WTC11 (cell line): ENCODE measurements at regions not wholly inside any gene's neighbourhood (a gene's known extent, or its start where the extent isn't known, plus 50 kb on each side); places are given as distances from the start of the nearest gene placed in this dataset.

Source experiments
- JUN ChIP-seq: sonication (generic); formaldehyde crosslinking; IDR thresholded peaks from 2 replicates; pipeline ENCODE4 v1.8.0; 2023; ENCODE audit warnings: mild to moderate bottlenecking, missing genetic modification reagents
- NR2C2 ChIP-seq: sonication (generic); formaldehyde crosslinking; IDR thresholded peaks from 2 replicates; pipeline ENCODE4 v1.8.0; 2022; ENCODE audit warnings: mild to moderate bottlenecking, missing genetic modification reagents
- OVOL2 ChIP-seq: fragments of 250-450 bp; sonication (Bioruptor Pico); IDR thresholded peaks from 2 replicates; pipeline ENCODE4 v1.9.0; 2021; ENCODE audit warnings: mild to moderate bottlenecking, borderline replicate concordance
- SP1 ChIP-seq: sonication (generic); formaldehyde crosslinking; conservative IDR thresholded peaks from 2 replicates; pipeline ENCODE4 v1.8.1; 2022; ENCODE audit warnings: missing genetic modification reagents
- TEAD4 ChIP-seq: sonication (generic); formaldehyde crosslinking; IDR thresholded peaks from 2 replicates; pipeline ENCODE4 v1.8.0; 2022; ENCODE audit warnings: mild to moderate bottlenecking, missing genetic modification reagents
- ZNF232 ChIP-seq: sonication (generic); formaldehyde crosslinking; IDR thresholded peaks from 2 replicates; pipeline ENCODE4 v1.8.0; 2022; ENCODE audit warnings: mild to moderate bottlenecking, missing genetic modification reagents
- TF ChIP-seq, protein P1 (sequence below): fragments of 200-600 bp; IDR thresholded peaks from 2 replicates; pipeline ENCODE4 v1.8.0; 2022; ENCODE audit warnings: antibody characterized with exemption
- TF ChIP-seq, protein P2 (sequence below): sonication (generic); formaldehyde crosslinking; IDR thresholded peaks from 2 replicates; pipeline ENCODE4 v1.8.0; 2023; ENCODE audit warnings: mild to moderate bottlenecking, missing genetic modification reagents
- TF ChIP-seq, protein P3 (sequence below): sonication (generic); formaldehyde crosslinking; IDR thresholded peaks from 2 replicates; pipeline ENCODE4 v1.8.1; 2023; ENCODE audit warnings: mild to moderate bottlenecking, moderate library complexity, missing genetic modification reagents

DNA sequence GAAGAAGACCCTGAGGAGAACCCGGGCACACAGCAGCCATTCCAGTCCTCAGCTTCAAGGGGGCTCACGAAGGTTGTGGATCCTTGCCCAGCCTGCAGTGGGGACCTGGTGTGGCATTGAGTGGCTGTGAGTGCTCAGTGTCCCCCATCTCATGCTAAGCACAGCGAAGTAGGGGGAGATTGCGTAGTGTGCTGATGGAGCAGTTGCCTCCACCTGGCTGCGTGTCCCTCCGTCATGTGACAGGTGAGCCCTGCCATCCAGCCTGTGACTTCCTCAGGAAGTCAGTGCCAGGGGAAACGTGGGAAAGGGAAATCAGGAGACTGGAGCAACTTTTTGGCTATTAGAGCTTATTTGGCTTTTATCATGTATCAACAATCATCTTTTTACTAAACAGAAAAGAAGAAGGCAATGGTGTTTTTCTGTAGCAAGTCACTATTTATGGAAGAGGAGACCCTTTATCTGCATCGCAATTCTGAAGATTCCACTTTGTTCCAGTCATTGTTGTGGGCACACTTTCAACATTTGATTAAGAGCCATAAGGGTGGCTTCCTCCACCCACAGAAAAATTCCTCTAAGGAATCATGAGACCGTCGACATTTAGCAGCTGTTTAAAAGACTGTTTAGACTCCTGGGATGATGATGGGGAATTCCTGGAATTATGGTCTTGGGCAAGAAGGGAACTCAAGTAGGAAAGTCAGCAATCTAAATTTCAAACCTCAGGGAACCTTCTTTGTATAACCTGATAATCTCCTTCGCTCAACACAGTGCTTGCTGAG, 126.8 kb upstream of the SPATA13 start:
- TF ChIP-seq NR2C2 (CRISPR knock-in tag) (no peak), JUN (CRISPR knock-in tag) (no peak), SP1 (CRISPR knock-in tag) (no peak), ZNF232 (CRISPR knock-in tag) (no peak), OVOL2 (no peak), TEAD4 (CRISPR knock-in tag) (no peak)
- TF ChIP-seq, protein P1, sequence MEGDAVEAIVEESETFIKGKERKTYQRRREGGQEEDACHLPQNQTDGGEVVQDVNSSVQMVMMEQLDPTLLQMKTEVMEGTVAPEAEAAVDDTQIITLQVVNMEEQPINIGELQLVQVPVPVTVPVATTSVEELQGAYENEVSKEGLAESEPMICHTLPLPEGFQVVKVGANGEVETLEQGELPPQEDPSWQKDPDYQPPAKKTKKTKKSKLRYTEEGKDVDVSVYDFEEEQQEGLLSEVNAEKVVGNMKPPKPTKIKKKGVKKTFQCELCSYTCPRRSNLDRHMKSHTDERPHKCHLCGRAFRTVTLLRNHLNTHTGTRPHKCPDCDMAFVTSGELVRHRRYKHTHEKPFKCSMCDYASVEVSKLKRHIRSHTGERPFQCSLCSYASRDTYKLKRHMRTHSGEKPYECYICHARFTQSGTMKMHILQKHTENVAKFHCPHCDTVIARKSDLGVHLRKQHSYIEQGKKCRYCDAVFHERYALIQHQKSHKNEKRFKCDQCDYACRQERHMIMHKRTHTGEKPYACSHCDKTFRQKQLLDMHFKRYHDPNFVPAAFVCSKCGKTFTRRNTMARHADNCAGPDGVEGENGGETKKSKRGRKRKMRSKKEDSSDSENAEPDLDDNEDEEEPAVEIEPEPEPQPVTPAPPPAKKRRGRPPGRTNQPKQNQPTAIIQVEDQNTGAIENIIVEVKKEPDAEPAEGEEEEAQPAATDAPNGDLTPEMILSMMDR: no peak
- TF ChIP-seq, protein P2, sequence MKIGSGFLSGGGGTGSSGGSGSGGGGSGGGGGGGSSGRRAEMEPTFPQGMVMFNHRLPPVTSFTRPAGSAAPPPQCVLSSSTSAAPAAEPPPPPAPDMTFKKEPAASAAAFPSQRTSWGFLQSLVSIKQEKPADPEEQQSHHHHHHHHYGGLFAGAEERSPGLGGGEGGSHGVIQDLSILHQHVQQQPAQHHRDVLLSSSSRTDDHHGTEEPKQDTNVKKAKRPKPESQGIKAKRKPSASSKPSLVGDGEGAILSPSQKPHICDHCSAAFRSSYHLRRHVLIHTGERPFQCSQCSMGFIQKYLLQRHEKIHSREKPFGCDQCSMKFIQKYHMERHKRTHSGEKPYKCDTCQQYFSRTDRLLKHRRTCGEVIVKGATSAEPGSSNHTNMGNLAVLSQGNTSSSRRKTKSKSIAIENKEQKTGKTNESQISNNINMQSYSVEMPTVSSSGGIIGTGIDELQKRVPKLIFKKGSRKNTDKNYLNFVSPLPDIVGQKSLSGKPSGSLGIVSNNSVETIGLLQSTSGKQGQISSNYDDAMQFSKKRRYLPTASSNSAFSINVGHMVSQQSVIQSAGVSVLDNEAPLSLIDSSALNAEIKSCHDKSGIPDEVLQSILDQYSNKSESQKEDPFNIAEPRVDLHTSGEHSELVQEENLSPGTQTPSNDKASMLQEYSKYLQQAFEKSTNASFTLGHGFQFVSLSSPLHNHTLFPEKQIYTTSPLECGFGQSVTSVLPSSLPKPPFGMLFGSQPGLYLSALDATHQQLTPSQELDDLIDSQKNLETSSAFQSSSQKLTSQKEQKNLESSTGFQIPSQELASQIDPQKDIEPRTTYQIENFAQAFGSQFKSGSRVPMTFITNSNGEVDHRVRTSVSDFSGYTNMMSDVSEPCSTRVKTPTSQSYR (CRISPR knock-in tag): no peak
- TF ChIP-seq, protein P3, sequence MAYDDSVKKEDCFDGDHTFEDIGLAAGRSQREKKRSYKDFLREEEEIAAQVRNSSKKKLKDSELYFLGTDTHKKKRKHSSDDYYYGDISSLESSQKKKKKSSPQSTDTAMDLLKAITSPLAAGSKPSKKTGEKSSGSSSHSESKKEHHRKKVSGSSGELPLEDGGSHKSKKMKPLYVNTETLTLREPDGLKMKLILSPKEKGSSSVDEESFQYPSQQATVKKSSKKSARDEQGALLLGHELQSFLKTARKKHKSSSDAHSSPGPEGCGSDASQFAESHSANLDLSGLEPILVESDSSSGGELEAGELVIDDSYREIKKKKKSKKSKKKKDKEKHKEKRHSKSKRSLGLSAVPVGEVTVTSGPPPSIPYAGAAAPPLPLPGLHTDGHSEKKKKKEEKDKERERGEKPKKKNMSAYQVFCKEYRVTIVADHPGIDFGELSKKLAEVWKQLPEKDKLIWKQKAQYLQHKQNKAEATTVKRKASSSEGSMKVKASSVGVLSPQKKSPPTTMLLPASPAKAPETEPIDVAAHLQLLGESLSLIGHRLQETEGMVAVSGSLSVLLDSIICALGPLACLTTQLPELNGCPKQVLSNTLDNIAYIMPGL: no peak
